DMS53 treated with DMSO at 0.1 percent for 48 hours (cell line): ENCODE measurements at regions not wholly inside any gene's neighbourhood (a gene's known extent, or its start where the extent isn't known, plus 50 kb on each side); places are given as distances from the start of the nearest gene placed in this dataset.
A peak's percentile ranks its signal among the peaks of the same experiment; 100 is the strongest.
"Not testable (repeated sequence)": the region's sequence is repeated elsewhere in the genome, so short reads cannot be mapped to it uniquely, and the experiment has no call there.

Source experiments
- DNase-seq: peaks from one replicate; lab custom pipeline; 2025; ENCODE audit not compliant: unreplicated experiment; lab: John Stamatoyannopoulos, UW

DNA sequence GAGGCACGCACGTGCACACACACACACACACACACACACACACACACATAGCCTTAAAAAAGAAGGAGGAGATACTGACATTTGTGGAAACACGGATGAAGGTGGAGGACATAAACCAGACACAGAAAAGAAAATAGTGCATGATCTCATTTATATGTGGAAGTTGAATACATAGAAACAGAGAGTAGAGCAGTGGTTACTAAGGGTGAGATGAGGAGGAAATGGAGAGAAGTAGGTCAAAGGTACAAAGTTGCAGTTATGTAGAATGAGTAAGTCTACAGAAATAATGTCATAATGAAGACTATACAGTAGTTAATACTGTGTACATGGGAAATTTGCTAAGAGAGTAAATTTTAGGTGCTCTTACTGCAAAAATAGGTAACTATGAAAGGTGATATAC, 412.2 kb upstream of the CDH9 start:
- DNase-seq: peak; percentile 59

DNA sequence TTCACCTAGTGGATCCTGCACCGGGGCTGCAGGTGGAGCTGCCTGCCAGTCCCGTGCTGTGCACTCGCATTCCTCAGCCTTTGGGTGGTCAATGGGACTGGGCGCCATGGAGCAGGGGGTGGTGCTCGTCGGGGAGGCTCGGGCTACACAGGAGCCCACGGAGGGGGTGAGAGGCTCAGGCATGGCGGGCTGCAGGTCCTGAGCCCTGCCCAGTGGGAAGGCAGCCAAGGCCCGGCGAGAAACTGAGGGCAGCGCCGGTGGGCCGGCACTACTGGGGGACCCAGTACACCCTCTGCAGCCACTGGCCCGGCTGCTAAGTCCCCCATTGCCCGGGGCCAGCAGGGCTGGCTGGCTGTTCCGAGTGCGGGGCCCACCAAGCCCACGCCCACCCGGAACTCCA, 401.0 kb upstream of the CDH9 start:
- not testable (repeated sequence) for DNase-seq

DNA sequence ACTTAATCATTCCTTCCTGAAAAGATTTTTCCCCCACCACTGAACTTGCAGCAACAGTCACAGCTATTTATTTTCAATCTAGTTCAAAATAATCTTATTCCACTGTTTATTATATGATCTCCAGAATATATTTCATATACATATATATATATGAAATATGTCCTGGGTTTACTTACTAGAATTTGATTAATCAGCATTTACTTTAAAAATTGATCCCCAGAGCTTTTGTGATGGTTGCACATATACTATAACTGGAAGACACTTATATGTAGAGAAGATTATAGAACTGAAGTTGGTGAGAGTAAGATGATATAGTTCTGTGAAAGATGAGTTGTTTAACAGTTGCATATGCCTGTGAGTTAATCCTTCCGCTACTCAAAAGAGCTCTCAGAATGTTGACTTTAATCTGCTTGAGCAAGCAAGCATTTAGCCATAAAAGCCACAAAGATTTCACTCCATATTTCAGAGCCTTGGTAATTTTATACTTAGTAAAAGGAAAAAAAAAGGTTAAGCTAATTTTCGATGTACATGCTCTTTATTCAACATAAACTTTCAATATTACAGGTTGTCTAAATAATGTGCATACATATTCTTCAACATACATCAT, 399.3 kb upstream of the CDH9 start:
- DNase-seq: peak; percentile 89

DNA sequence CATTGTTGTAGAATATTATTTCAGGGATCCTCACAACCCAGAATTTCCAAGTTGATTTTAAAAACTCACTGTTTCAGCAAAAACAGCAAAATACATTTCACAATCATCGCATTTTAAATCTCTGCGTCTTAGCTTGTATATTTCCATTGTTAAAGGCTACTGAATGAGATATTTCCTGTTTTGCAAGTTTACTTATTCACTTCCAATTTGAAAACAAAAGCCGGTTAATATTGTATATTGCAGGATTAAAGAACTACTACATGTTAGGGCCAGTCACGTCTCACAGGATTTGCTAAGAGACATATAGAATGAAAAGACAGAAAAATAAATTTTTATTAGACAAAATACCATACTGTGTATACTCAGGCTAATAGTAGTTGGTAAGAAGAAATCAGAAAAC, 395.9 kb upstream of the CDH9 start:
- peak; percentile 19 for DNase-seq

GRCh38 chr5:27414099-27414498, 375.7 kb upstream of the CDH9 start:
- no peak for DNase-seq

- DNase-seq: no peak
Observed at GRCh38 chr5:27412384-27412783, 374.0 kb upstream of the CDH9 start.

- DNase-seq: no peak
Observed at GRCh38 chr5:27406020-27406419, 367.6 kb upstream of the CDH9 start.

- DNase-seq: no peak
Observed at GRCh38 chr5:27403243-27403882, 365.0 kb upstream of the CDH9 start.

DNA sequence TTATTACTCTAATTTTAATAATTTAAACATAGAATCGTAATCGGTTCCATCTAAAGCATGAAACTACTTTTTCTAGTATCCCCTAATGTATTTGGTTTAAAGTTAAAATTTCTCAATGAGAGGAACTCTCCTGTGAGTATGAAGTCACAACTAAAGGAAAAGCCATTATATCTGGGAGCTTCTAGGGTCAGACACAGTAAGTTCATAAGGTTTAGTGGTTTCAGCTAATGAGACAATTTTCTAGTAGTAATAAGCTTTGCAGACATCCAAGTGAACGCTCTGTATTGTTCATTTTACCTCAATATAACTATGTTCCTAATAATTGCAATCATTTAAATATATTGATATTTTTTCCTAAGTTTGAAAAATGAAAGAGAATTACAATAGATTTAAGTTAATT, 364.4 kb upstream of the CDH9 start:
- no peak for DNase-seq

- DNase-seq: no peak
Observed at GRCh38 chr5:27396998-27397397, 358.6 kb upstream of the CDH9 start.

DNA sequence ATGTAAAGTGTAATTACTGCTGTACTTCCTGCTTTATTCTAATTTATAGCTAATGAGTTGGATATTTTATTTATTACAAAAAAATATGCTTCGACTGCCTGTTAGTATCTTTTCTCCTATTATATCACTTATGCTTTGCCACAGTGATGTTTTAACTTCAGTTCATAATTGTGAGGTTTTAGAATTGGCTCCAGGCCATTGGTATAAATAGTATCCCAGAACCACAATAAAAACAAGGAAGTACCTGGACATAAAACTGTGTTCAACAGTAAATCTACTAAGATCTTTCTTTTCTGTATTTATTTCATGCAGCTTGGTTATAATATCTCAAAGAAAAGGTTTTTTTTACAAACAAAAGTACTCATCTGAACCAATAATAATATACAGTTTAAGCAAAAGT, 354.3 kb upstream of the CDH9 start:
- DNase-seq: no peak

DNA sequence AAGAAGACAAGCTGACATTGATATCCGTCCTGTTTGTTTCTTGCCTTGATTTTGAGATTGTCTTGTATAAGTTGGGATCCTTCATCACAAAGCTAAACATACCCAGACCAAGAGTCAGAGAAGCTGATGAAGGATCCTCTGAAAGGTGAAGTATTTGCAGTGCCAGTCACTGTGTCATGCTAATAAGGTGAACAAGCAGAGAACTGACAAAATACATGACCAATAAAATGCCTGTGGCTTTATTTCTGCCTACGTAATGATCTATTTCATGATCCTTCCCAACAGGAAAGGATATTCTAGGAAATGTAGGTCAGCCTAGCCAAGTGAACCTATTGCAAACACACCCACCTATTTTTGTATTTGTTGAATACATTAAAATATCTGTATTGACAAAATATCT, 351.3 kb upstream of the CDH9 start:
- DNase-seq: no peak

DNA sequence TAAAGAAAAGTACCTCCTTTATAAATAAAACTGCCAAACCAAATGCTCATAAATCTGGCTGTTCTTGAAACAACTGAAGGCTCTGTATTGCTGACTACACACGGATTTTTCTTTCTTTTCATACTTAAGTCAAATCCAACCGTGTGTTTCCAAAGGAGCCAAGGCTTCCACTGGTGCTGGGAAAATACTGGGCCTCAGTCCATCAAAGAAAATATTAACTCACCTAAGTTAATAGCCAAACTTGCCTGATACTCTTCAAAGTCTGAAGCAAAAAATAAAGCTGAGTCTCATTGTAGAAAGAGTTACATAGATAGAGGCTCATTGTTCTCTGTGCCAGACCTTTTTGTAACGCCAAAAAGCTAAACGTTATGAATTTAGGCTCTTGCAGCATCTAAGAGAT, 350.4 kb upstream of the CDH9 start:
- DNase-seq: no peak

GRCh38 chr5:27387535-27388073, 349.2 kb upstream of the CDH9 start:
- DNase-seq: peak; percentile 33

DNA sequence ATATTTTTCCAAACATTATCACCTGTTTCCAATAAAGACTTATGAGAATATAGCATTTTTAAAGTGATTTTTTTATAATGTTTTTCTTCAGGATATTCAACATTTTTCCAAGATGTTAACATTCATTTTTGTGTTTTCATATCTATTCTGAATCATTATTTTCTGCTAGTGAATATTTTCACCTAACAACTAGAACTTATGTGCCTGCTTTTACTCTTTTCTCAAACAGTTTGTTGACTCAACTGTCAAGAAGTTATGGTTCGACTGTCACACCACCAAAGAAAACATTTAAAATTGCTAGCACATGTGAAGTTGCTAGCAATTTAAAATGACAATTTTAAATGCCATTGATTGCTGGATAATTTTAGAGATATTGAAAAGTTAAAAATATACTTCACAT, 343.3 kb upstream of the CDH9 start:
- no peak for DNase-seq

- DNase-seq: no peak
Observed at GRCh38 chr5:27377626-27378025, 339.2 kb upstream of the CDH9 start.

GRCh38 chr5:27353970-27354369, 315.6 kb upstream of the CDH9 start:
- DNase-seq: no peak

DNA sequence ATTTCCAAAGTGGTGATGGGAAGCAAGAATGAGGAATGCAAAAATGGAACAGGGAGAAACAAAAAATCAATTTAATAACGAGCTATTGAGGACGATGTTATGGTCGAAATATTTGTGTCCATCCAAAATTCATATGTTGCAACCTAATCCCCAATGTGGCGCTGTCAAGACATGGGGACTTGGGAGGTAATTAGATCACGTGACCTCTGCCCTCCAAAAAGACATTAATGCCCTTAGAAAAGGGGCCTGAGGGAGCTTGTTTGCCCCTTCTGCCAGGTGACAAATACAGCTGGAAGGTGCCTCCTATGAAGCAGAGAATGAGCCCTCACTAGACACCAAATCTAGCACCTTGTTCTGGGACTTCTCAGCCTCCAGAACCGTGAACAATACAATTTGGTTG, 315.2 kb upstream of the CDH9 start:
- no peak for DNase-seq

DNA sequence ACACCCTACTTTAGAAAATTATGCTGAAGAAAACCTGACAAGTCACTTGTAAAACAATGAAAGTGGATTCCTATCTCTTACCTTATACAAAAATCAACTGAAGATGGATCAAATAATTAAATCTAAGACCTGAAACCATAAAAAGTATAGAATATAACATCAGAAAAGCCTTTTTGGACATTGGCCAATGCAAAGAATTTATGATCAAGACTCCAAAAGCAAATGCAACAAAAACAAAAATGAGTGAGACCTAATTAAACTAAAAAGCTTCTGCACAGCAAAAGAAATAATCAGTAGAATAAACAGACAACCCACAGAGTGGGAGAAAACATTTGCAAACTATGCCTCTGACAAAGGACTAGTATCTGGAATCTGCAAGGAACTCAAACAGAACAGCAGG, 303.0 kb upstream of the CDH9 start:
- no peak for DNase-seq

DNA sequence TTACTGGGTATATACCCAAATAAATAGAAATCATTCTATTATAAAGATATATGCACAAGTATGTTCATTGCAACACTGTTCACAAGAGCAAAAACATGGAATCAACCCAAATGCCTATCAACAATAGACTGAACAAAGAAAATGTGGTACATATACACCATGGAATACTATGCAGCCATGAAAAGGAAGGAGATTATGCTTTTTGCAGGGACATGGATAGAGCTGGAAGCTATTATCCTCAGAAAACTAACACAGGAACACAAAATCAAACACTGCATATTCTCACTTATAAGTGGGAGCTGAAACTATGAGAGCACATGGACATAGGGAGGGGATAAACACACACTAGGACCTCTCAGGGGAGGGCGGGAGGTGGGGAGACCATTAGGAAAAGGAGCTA, 298.4 kb upstream of the CDH9 start:
- no peak for DNase-seq

- DNase-seq: no peak
Observed at GRCh38 chr5:27328480-27328879, 290.1 kb upstream of the CDH9 start.

DNA sequence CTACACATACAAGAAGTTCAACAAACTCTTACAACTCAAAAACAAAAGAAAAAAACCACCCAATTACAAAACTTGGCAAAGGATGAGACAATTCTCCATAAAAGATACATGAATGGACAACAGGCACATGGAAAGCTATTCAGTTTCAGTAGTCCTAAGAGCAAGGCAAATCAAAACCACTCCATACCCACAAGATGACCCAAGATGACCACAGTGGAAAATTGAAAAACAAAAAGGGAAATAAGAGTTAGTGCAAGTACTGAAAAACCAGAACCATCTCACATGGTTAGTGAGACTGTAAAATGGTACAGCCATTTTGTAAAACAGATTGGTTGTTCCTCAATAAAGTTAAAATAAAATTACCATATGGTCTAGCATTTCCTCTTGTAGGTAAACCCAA, 287.1 kb upstream of the CDH9 start:
- no peak for DNase-seq

DNA sequence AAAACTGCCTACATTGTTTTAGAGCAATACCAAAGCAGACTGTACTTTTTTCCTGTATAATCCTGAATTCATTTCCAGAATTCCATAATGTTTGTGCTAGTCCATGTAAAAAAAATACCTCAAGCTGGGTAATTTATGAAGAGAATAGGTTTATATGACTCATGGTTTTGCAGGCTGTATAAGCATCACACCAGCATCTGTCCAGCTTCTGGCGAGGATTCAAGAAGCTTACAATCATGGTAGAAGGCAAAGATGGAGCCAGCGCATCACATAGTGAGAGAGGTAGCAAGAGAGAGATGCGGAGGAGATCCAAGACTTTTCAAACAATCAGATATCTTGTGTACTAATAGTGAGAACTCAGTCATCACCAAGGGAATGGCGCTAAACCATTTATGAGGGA, 280.3 kb upstream of the CDH9 start:
- no peak for DNase-seq
